ELR (cell line): ENCODE measurements at regions not wholly inside any gene's neighbourhood (a gene's known extent, or its start where the extent isn't known, plus 50 kb on each side); places are given as distances from the start of the nearest gene placed in this dataset.

Experiments used
- DNase-seq: peaks from one replicate; pipeline ENCODE4 v3.0.0-alpha.2; 2015; ENCODE audit warnings: low read depth

GRCh38 chr1:234936612-234937389 lies 191.8 kb downstream of the TOMM20 start:
- no peak for DNase-seq

DNA sequence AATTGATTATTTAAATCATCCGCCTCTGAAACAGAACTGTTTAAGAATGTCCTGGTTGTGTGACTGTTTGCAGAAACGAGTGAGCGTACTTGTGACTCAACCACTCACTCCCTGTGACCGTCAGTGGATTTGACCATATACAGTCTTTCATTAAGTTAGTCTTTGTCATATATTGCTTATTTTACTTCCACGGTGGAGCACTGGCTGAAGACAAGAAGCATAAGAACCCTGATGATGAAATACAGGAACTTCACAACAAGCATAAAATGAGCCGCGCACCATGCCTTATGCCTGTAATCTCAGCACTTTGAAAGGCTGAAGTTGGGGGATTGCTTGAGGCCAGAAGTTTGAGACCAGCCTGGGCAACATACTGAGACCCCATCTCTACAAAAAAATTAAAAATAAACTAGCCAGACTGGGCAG lies 194.0 kb downstream of the TOMM20 start:
- peak; percentile 88 for DNase-seq

DNA sequence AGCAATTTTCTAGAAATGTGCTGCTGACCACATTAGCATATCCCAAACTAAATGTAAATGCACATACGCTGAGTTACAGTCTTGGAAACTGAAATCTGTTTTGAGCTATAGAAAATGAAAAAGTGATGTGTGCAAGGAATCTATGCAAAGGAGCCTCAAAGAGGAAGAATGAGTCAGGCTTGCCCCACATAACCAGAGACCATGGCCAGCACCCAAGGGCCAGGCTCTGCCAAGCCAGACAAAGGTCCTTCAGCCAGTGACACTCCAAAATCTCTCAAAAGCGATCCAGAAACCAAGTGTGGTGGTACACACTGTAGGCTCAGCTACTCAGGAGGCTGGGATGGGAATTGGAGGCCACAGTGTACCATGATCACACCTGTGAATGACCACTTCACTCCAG lies 195.2 kb downstream of the TOMM20 start:
- peak; percentile 75 for DNase-seq

GRCh38 chr1:234932511-234933430 lies 195.9 kb downstream of the TOMM20 start:
- no peak for DNase-seq

GRCh38 chr1:234932106-234932505 lies 196.5 kb downstream of the TOMM20 start:
- no peak for DNase-seq

DNA sequence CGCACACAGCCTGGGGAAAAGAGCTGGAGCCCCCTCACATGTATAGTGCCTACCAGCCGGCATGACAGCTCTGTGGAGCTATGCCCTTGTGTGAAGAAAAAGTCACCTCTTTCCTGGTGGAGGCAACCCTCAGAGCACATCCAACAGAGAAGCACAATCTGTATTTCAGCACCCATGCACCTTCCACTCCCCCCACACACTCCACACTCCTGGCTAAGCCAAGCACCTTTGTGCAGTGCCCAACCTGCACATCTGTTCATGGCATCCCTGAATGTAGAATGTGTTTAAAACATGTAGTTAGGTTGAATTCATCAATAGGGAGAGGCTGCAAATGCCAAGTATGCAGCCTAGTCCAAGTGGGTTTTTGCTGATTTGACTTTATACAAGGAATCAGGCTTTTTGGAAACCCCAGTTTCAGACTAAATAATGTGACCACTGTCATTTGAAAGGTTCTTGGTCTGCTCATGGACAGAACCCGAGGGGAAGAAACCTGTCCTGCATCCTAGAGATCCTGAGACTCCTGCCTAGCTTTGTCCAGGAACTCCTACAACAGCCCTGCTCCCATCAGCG lies 197.1 kb downstream of the TOMM20 start:
- no peak for DNase-seq

DNA sequence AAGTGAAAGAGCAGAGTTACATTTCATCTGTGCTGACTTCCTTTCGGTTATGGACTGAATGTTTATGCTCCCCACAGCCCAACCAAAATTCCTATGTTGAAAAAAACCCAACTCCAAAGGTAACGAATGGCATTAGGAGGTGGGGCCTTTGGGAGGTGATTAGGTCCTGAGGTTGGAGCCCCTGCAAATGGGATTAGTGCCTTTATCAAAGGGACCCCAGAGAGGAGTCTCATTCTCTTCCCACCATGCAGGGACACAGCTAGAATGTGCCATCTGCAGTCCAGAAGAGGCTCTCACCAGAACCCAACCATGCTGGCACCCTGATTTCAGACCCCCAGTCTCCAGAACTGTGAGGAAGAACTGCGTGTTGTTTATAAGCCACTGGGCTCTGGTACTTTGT lies 199.3 kb downstream of the TOMM20 start:
- no peak for DNase-seq

- DNase-seq: no peak
Measured at GRCh38 chr1:234928642-234929041, 200.0 kb downstream of the TOMM20 start.

- DNase-seq: peak; percentile 28
Measured at GRCh38 chr1:234927971-234928640, 200.5 kb downstream of the TOMM20 start.

DNA sequence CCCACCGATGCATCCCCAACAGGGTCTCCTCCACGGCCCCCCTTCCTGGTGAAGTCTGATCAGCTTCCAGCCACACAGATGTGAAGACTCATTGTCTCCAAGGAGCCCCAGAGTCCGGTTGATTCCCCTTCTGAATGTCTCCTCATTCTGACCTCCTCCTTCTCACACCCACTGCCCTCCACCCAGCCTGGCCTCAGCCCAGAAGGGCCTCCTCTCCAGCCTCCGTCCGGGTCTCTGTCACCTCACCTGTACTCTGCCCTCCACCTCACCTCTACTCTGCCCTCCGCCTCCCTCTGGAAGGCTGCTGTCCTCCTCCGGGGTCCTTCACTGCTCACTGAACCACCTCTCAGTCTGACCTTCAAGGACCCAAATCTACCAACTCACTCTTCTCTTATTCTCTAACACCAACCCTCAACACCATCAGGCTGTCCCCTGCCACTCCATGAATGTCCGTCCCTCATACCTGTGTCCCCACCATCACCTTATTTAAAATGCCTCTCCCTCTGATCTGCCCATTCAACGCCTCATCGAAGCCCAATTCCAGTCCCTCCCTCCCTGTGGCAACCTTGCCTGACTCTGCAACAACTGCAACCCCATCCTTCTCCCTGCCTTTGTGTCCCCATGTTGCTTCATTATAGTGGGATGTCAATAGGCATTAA lies 201.2 kb downstream of the TOMM20 start:
- no peak for DNase-seq

DNA sequence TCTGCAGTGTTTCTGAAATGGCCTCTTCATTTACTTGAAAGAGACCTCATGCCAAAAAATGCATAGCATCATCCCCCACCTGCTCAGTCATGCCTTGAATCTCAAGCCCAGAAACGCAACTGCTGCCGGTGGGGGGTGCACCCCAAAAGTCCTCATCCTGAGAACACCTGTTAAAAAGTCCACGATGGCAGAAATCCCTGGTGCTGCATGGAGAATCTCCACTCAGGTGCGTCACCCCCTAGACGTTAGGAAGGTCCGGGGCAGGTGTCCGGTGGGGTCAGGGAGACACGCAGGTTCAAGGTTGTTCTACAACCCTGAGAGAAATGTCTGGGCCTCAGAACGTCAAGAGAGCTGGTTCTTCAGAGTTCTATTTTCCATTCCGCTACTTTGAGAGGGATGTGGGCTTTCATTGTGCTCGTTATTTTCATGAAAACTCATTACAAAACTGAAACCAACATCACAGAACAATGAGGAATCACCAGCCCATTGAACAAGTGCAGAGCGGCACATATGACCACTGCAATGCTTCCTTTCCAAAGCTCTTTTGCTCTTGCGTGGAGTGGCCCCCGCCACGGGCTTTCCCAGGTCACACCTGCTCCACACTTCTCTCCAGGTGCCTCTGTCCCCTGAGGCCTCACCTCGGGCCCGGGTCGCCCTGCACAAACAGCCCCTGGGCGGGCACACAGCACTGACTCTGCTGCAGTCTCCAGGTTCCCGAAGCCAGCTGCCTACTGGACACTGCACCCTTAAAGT lies 201.9 kb downstream of the TOMM20 start:
- DNase-seq: no peak

DNA sequence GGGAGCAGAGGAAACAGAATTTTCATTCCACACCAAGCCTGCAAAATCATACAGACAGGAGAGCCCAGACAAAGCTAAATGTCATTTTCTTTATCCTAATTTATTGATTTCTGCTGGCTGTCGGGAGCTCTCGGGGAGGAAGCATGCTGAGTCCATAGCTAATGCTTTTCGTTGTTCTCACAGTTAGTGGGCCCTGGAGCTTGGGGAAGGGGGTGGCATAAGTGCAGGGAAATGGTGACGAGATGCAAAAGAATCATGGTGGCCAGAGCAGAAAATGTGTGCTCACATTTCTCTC lies 202.4 kb downstream of the TOMM20 start:
- no peak for DNase-seq

- peak; percentile 98 for DNase-seq
Measured at GRCh38 chr1:234925440-234926263, 203.0 kb downstream of the TOMM20 start.

DNA sequence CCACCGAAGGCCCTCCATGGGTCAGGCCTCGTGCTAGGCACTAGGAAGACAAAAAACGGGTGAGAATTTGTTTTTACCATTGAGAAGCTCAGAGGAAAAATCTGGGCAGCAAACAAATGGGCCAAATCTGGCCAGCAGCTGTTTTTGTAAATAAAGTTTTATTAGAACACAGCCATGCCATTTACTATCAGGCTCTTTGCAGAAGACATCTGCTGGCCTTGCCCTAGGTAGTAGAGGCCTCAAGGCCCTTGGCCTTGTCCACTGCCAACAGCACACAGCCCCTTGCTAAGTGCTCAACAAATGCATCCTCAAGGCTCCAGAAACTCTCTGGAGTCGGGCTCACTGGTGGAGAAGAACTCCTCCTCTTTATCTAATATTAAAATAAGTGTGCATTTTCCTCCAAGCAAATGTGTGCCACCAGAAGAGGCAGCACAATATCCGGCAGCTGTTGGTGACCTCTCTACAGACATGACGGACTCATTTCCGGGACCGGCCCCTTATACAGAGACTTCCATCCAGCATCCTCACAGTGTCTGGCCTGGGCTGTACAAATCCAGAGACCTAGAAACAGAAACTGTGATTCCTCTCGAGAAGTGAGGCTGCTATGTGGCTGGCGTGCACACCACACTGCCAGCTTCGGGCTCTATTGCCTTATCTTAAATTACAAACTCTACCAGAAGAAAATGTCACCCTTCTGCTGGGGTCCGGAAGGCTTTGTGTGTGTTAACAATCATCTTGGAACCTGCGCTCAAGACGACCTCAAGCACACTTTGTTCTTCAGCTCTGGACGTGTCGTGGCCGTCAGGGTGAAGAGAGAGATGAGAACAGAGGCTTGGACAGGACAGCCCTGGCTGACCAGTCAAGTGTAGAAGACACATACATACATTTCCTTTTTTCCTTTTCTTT lies 203.9 kb downstream of the TOMM20 start:
- DNase-seq: peak; percentile 14

- no peak for DNase-seq
Measured at GRCh38 chr1:234923626-234924025, 205.0 kb downstream of the TOMM20 start.

- DNase-seq: no peak
Measured at GRCh38 chr1:234922987-234923386, 205.7 kb downstream of the TOMM20 start.

GRCh38 chr1:234921266-234922062 lies 207.2 kb downstream of the TOMM20 start:
- no peak for DNase-seq

- DNase-seq: no peak
Measured at GRCh38 chr1:234920843-234921140, 207.8 kb downstream of the TOMM20 start.
